GM13976 (cell line): ENCODE measurements at regions not wholly inside any gene's neighbourhood (a gene's known extent, or its start where the extent isn't known, plus 50 kb on each side); places are given as distances from the start of the nearest gene placed in this dataset.

Source experiments
- DNase-seq: peaks from one replicate; pipeline ENCODE4 v3.0.0; 2012; ENCODE audit warnings: low spot score
- in situ Hi-C: fragments of 300-500 bp; cut with MboI; formaldehyde crosslinking; loops from one replicate; pipeline ENCODE4 v1.12.0; 2022; ENCODE audit warnings: low sequenced_read_pairs, mixed read lengths, inconsistent platforms; ENCODE audit not compliant: unreplicated experiment
- TF ChIP-seq, protein P1 (sequence below): IDR thresholded peaks from 2 replicates; pipeline ENCODE4 v1.5.1; 2012; ENCODE audit warnings: borderline replicate concordance, mild to moderate bottlenecking; ENCODE audit not compliant: insufficient read depth; ENCODE audit errors: extremely low read depth, missing control alignments, control extremely low read depth

DNA sequence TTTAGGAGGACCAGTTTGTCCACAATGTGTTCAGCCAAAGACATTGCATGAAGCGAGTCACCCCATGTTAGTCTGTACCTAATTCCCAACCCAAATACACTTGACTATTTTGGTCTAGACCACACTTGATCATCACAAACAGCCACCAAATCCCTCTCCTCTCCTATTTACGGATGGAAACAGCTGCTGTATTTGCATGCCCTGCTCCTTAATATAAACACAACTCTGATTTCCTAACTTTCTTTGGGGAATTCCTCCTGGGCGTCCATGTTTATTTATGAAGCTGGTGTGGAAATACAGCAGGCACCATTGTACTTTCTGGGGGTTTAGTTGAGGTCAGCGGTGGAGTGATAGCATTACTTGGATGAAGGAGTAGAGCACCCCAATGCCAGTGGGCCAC lies 235.2 kb downstream of the TLE3 start:
- in situ Hi-C loops = no loop called here
- DNase-seq = no peak
- TF ChIP-seq, protein P1, sequence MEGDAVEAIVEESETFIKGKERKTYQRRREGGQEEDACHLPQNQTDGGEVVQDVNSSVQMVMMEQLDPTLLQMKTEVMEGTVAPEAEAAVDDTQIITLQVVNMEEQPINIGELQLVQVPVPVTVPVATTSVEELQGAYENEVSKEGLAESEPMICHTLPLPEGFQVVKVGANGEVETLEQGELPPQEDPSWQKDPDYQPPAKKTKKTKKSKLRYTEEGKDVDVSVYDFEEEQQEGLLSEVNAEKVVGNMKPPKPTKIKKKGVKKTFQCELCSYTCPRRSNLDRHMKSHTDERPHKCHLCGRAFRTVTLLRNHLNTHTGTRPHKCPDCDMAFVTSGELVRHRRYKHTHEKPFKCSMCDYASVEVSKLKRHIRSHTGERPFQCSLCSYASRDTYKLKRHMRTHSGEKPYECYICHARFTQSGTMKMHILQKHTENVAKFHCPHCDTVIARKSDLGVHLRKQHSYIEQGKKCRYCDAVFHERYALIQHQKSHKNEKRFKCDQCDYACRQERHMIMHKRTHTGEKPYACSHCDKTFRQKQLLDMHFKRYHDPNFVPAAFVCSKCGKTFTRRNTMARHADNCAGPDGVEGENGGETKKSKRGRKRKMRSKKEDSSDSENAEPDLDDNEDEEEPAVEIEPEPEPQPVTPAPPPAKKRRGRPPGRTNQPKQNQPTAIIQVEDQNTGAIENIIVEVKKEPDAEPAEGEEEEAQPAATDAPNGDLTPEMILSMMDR = no peak

DNA sequence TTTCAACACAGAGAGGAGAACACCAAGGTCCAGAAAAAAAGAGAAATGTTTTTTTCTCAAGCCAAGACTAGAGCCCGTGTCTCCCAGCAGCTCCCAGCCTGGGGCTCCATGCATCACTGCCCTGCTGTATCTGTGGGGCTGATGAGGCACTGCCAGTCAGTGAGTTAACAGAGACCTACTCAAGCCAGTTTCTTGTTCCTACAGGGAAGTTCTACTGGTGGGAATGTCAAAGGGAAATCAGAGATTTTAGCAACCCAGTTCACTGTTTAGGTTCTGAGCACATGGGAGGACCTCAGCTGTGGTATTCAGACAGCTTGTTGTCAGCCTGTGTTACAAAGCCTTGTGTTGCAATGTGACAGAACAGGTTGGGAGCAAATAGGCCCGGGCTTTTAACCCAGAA lies 234.3 kb downstream of the TLE3 start:
- TF ChIP-seq, protein P1 = no peak
- DNase-seq = no peak
- in situ Hi-C loops = no loop called here

DNA sequence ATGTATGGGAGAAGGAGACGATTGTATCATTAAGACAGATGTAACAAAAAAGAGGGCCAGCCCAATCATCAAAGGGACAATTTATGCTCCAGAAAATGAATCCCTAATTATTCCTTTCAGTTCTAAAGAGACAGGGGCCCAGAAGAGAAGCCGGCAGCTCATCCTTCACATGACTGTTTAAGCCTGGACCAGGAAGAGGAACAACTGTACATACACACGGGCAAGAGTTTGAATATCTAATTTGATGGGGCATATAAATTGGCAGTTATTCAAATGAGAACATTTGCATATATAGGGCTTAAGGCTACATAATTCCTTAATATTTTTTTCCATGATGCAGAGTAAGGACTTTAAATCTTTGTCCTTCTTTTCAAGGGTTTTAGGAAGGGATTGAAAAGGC lies 232.3 kb downstream of the TLE3 start:
- no peak for DNase-seq
- in situ Hi-C loops = no loop called here

DNA sequence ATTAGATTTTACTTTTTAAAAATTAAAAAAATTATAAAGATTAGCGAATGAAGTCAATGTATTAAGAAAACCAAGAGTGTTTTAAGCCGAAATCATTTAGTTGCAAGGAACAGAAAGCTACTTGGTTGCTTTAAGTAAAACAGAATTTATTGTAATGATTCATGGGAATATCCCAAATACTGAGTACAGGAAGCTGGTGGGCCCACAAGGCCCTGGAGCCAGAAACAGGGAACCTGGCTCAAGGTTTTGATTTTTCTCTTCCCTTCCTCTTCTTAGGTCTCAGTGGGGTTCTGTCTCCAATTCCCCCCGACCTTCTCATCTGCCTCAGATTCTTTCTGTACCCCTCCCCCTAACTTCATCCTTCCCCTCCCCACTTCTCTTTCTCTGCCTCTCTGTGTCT lies 229.0 kb downstream of the TLE3 start:
- in situ Hi-C loops = no loop called here
- DNase-seq = no peak
- TF ChIP-seq, protein P1 = no peak

More for the DNA sequence above, 232.3 kb downstream of the TLE3 start:
- TF ChIP-seq, protein P1 = no peak

DNA sequence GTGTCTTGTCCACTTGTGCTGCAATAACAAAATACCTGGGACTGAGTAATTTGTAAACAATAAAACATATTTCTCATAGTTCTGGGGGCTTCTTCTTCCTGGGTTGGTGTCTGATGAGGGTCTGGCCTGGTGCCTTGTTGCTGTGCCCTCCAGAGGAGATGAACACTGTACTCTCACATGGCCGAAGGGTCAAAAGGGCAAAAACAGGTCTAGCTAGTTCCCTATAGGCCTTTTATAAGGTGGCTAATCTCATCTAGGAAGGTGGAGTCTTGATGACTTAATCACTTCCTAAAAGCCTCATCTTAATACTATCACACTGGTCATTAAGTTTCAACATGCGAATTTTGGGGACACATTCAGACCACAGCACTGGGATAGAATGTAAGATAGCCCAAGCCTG lies 228.4 kb downstream of the TLE3 start:
- in situ Hi-C loops = no loop called here
- DNase-seq = no peak
- TF ChIP-seq, protein P1 = no peak

DNA sequence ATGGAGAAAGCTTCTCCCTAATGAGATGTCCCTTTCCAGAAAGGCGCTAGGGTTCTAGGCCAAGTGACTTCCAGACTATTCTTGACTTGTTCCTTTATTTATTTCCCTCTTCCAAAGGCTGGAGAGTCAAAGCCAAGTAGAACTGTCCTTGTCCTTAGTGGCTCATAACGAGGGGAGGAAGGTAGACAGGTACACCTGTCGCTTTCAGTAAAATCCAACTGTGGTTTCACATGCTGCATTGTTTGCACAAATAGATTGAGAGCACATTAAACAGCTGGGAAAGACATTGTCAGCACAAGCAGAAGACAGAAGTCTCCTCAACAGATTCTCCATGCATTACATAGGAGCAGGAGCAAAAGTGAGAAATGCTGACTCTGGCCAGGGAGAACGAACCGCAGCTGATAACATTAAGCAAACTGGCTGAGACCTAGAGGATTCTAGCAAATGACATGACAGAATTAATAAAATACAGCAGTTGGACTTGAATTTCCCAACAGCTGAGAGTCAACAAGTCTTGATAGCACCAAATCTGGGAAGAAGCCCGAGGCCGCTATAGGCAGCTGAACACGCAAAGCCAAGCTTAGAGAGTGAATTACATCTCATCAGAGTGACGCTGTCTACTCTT lies 227.7 kb downstream of the TLE3 start:
- in situ Hi-C loops = no loop called here
- TF ChIP-seq, protein P1 = no peak
- DNase-seq = no peak
